NCI-H1105 treated with DMSO at 0.1 percent for 48 hours (cell line): ENCODE measurements at regions not wholly inside any gene's neighbourhood (a gene's known extent, or its start where the extent isn't known, plus 50 kb on each side); places are given as distances from the start of the nearest gene placed in this dataset.

Experiments used
- DNase-seq: peaks from one replicate; lab custom pipeline; 2025; lab: John Stamatoyannopoulos, UW

DNA sequence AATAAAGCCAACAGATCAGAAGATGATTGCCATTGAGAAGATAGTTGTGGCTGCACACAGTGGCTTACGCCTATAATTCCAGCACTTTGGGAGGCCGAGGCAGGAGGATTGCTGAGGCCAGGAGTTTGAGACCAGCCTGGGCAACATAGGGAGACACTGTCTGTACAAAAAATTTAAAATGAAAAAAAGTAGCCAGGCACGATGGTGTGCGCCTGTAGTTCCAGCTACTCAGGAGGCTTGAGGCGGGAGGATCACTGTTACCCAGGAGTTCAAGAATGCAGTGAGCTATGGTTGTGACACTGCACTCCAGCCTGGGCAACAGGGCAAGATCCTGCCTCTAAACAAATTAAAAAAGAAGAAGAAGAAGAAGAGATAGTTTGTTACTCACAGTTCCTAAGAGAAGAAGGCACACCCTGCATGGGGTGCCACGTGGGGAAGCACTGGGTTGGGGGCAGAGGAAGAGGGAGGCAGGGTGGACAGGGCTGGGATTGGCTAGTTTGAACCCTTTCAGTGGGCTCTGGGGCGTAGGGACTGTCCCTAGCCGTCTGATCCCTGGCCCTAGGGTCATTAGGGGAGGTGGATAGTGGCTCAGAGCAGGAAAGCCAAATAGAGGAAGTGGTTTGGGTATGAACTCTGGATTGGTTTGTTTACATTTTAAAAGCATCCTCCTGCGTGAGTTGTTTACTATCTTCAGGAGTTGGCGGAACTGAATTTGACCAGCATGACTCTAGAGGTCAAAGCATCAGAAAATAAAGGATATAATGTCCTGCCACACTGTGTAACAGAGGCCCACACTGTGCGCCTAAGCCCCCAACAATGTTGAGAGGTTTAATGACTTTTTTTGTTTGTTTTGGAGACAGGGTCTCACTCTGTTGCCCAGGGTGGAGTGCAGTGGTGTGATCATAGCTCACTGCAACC, 60.5 kb upstream of the MEDAG start:
- DNase-seq = no peak

DNA sequence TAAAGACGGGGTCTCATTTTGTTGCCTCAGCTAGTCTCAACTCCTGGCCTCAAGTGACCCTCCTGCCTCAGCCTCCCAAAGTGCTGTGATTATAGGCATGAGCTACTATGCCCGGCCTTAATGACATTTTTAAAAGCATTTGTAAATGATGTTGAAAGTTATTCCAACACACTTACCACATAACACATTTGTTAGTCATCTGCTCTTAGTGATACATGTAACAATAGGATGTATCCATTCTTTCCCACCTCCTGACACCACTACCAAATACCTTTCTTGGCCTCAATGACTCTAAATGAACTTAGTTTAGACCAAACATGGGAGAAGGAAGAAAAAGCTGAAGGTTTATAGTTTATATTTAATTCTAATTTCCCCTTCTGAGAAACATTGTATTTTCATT, 59.8 kb upstream of the MEDAG start:
- no peak for DNase-seq

DNA sequence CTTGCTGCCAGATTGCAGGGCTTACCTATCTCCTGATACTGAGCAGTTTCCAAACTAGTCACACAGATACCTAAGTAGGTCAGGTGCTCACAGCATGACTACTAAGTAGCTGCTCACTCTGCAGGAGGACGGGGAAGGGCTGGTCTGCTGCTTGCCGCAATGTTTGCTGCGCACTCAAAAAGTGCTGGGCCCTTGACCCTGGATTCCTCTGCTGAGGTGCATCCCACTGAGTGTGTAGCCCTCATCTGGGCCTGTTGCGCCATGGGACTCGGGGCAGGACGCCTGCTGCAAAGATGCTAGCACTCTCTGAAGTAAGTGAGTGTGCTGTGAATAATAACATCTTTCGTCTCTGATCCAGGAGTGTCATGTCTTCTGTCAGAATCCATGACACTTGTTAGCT, 59.2 kb upstream of the MEDAG start:
- no peak for DNase-seq

DNA sequence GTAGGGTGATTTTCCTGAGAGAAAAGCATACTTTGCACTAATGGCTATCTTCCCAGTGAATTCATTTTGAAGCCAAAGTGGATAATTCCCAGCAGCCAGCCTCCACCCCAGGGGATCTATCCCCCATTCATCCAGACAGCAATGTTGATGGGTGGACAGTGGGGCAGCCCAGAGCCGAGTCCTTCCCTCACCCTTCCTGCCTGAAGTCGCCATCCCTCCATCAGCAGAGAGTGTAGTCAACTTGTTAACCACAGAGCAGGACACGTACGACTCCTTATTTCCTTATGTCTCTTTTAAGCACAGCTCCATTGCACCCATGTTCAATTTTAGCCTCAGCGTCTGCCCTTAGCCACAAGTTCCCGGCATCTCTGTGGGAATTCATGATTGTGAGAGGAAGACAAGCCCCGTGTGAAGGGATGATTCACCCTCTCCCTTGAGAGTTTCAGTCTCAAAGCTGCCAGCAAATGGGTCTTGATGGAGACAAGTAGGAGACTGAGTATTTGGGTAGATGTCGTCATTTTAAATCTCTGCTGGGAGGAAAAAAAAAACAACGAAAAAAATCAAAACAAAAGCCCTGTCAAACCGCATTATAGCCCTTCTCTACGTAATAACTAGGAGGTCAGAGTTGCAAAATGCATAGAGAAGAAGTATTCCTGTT, 58.3 kb upstream of the MEDAG start:
- no peak for DNase-seq

DNA sequence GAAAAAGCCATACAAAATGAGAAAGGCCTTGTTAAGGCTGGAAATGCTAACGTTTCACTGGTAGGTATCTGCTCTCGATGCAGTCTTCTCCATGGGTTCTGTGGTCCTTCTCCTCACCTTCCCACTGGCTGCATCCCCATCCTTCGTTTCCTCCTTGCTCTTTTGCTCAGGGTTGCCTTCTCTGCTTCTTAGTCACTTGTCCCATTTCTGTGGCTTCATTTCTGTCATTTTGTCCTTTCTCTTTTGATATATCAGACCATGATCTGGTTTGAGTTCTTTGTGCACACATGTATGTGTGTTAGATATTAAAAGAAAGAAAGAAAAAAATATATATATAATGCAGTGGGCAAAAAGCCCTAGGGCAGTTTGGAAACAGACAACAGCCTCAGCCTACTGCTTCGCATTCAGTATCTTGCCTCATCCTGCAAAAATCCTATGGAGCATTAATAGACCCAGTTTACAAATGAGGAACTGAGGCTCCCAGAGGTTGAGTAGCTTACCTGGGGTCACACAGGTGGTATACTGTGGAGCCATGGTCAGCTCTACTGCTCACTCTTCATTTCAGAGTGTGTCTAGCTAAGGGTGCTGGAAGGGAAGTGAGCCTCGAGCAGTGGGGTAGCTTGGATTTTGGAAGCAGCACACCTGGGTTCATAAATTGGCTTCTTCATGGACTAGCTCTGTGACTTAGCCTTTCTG, 57.6 kb upstream of the MEDAG start:
- no peak for DNase-seq

DNA sequence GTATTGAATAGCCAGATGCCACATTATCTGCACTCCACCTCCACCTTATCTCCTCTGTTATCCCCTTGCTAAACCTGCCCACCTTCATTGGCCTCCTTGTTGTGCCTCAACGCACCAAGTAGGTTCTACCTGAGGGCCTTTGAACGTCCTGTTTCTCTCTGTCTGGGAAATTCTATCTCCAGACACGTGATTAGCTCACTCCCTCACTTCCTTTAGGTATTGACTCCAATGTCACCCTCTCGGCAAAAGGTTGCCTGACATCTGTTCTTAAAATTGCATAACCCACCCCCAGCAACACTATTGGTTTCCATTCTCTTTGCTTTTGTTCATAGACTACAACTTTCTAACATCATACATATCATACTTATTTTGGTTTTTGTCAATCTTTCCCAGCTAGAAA, 56.5 kb upstream of the MEDAG start:
- no peak for DNase-seq

DNA sequence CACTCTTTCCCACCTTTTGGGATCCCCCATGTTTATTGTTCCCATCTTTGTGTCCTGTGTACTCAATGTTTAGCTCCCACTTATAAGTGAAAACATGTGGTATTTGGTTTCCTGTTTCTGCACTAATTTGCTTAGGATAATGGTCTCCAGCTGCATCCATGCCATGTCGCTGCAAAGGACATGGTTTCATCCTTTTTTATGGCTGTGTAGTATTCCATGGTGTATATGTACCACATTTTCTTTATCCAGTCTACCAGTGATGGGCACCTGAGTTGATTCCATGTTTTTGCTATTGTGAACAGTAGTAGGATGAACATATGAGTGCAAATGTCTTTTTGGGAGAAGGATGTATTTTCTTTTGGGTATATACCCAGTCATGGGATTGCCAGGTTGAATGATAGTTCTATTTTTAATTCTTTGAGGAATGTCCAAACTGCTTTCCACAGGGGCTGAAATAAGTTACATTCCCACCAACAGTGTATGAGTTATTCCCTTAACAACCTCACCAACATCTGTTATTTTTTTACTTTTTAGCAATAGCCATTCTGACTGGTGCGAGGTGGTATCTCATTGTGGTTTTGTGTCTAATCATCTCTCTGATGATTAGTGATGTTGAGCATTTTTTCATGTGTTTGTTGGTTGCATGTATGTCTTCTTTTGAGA, 55.7 kb upstream of the MEDAG start:
- DNase-seq = no peak

DNA sequence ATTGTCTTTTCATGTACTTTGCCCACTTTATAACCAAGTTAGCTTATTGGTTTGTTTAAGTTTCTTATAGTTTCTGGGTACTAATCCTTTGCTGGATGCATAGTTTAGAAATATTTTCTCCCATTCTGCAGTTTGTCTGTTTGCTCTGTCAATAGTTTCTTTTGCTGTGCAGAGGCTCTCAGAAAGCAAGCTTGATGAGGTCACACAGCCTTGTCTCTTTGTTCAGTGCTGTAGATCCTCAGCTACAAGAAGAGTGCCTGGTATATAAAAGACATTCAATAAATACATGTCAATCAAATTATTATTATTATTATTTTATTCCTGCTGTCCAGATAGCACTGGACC, 55.2 kb upstream of the MEDAG start:
- DNase-seq = no peak

DNA sequence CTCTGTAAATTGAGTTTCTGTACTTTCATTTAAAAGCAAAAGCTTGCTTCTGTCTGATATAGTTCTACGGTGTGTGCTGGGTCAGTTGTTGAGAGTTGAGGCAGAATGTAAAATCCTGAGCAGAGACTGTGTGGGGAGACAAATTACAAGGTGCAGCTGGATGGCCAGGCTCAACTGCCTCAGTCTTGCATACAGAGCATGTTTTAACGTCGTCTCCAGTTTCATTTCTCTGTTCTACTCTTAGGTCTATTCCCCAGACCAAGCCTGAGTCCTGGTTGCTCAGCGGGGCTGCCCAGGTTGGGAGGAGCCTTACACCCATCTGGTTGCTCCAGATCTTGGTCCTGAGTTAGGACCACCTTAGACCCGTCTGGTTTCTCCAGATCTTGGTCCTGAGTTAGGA, 54.4 kb upstream of the MEDAG start:
- DNase-seq = no peak

DNA sequence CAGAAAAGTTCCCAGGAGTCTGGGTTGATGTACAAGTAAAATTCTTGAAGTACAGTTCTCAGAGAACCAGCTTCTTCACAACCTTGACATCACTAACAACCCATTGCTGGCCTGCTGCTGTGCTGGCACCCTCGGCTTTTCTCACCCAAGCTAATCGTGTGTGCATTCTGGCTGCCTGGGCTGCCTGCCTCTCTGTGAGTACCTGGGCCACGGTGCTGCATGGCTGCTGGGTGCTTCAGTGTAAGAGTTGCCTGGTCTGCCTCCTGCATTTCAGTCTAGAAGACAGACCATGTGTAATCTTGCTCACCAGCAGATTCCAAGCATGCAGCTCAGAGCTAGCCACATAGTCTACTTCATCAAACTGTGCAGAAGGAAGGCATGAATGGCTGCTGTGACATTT, 50.5 kb upstream of the MEDAG start:
- no peak for DNase-seq

DNA sequence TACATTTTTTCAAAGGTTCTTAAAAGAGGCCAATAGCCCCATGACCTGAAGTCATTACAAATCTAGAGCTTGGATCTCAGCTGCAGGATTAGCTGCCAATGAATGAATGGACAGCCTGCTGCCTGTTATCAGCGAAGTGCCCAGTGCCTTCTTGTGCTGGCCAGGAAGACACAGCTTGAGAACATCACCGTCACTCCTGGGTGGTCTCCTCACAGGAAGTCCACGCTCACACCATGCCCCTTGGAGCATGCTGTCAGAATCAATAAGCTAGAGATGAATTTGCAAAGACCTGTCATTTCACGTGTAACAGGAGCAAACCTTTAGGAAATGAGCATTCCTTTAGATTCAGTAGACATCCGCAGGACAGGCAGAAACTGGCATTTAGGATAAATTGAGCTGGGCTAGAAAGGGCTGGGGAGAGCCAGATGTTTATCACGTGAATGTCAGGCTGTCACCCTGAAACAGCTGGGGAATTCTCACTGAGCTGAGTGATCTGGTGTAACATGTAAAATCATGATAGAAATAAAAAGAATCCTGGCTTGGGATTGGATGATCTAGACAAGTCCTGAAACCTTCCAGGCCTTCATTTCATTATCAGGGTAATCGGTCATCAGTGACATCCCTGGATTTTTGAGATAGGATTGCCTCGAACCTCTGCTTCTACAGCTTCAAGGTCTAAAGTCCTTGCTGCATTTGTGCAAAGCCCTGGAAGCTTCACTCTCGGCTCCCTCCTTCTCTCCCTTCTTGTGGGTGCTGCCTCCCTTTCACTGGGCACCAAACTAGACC, 49.9 kb upstream of the MEDAG start:
- no peak for DNase-seq
